ENCODE measurements at regions not wholly inside any gene's neighbourhood (a gene's known extent, or its start where the extent isn't known, plus 50 kb on each side); places are given as distances from the start of the nearest gene placed in this dataset.

- ATAC-seq (no peak), DNase-seq (ENCODE audit: extremely low read depth in 1 of 4, low spot score in 3 of 4) (no peak), FAIRE-seq (no peak)
- intact Hi-C loops (cut with micrococcal nuclease) (no loop called here), in situ Hi-C loops (cut with MboI) (no loop called here)
- Histone ChIP-seq H3K9me1 (ENCODE audit: control insufficient read depth, insufficient read depth, low read length) (no peaks in the 10 kb centered on the region), H3K27ac (ENCODE audit: extremely low read depth, low read depth, low read length) (no peak overlapping the region), H3K36me3 (ENCODE audit: control insufficient read depth, insufficient read depth, low read length) (no peaks in the 10 kb centered on the region), H3K27me3 (ENCODE audit: control insufficient read depth in 2 of 2, insufficient read depth in 2 of 2, low read length in 2 of 2) (no peaks in the 10 kb centered on the region; a peak in 1 of 5 replicates), H2AFZ (ENCODE audit: low read depth, low read length) (no peak overlapping the region), H3K9ac (ENCODE audit: insufficient read depth in 1 of 2, low read depth in 2 of 2, low read length in 2 of 2) (no peak overlapping the region), H3K4me1 (replicated peaks in 1 of 2; ENCODE audit: control insufficient read depth in 2 of 2, insufficient read depth in 2 of 2, low read length in 2 of 2) (no peaks in the 10 kb centered on the region), H3K4me2 (ENCODE audit: insufficient read depth, low read length) (no peak overlapping the region), H4K20me1 (replicated peaks; ENCODE audit: control insufficient read depth, insufficient read depth, low read length) (no peaks in the 10 kb centered on the region), H3K4me3 (no peak overlapping the region), H3K9me3 (replicated peaks; ENCODE audit: control insufficient read depth, insufficient read depth, low read depth, low read length) (no peaks in the 10 kb centered on the region), H3K79me2 (ENCODE audit: control insufficient read depth, insufficient read depth, low read length) (no peaks in the 10 kb centered on the region)
- CTCF ChIA-PET (ENCODE audit: low intra/inter-chr PET ratio), result no interaction called here
- POLR2A ChIA-PET, result no interaction called here
- no peak for TF ChIP-seq NBN (IDR thresholded peaks at IDR 0.05; ENCODE audit: low read depth)
- no peak for TF ChIP-seq ZBTB12 (CRISPR knock-in tag; IDR thresholded peaks at IDR 0.05)
- TF ChIP-seq ELK3 (CRISPR knock-in tag; IDR thresholded peaks at IDR 0.05), result no peak
- TF ChIP-seq ZNF277 (CRISPR knock-in tag; IDR thresholded peaks at IDR 0.05; ENCODE audit: borderline replicate concordance), result no peak
- no peak for TF ChIP-seq ZNF707 (CRISPR knock-in tag; conservative IDR thresholded peaks at IDR 0.05)
- TF ChIP-seq KDM1A (IDR thresholded peaks at IDR 0.05), result no peak
- TF ChIP-seq ZBED1 (IDR thresholded peaks at IDR 0.05), result no peak
- no peak for TF ChIP-seq ILK (tag; IDR thresholded peaks at IDR 0.05; ENCODE audit: borderline replicate concordance, low read depth)
- no peak for TF ChIP-seq TFAP4 (CRISPR knock-in tag; IDR thresholded peaks at IDR 0.05; ENCODE audit: borderline replicate concordance)
- TF ChIP-seq BRD4 (IDR thresholded peaks at IDR 0.05), result no peak
- no peak for TF ChIP-seq ZEB2 (IDR thresholded peaks at IDR 0.05)
- no peak for TF ChIP-seq TEAD1 (CRISPR knock-in tag; IDR thresholded peaks at IDR 0.05)
- no peak for TF ChIP-seq BRCA1 (IDR thresholded peaks at IDR 0.05)
- no peak for TF ChIP-seq BRCA1 (CRISPR knock-in tag; IDR thresholded peaks at IDR 0.05)
- no TSS peak for BruUV-seq (replicated peaks)
- 0% methylated on average over 5 of the region's 5 CpGs for WGBS (ENCODE audit: insufficient coverage, low coverage, missing lambda C conversion rate)
These were observed 195.4 kb downstream of the SUDS3 start for GRCh38 chr12:118571730-118572129.
